Neural progenitor cell (in vitro differentiated cells): ENCODE measurements at regions not wholly inside any gene's neighbourhood (a gene's known extent, or its start where the extent isn't known, plus 50 kb on each side); places are given as distances from the start of the nearest gene placed in this dataset.

Source experiments
- DNase-seq: peaks from one replicate; pipeline ENCODE4 v3.0.0-alpha.2; 2016; ENCODE audit warnings: low spot score
- H2AFZ ChIP-seq: fragments of 200-600 bp; sonication (generic); replicated peaks from 2 replicates; pipeline ENCODE4 v1.6.1; 2016; ENCODE audit warnings: antibody characterized with exemption
- H3F3A ChIP-seq: fragments of 200-600 bp; sonication (generic); 2 replicates; pipeline ENCODE4 v1.6.1; 2016; ENCODE audit warnings: antibody characterized with exemption, low read depth
- H3K27ac ChIP-seq: fragments of 200-600 bp; sonication (generic); 2 replicates; pipeline ENCODE4 v1.5.1; 2016; ENCODE audit warnings: mild to moderate bottlenecking
- H3K27me3 ChIP-seq: fragments of 200-600 bp; sonication (generic); 2 replicates; pipeline ENCODE4 v1.6.1; 2016; ENCODE audit warnings: mild to moderate bottlenecking, moderate library complexity
- H3K36me3 ChIP-seq: fragments of 200-600 bp; sonication (generic); 2 replicates; pipeline ENCODE4 v1.5.1; 2016
- H3K4me1 ChIP-seq: fragments of 200-600 bp; sonication (generic); 2 replicates; pipeline ENCODE4 v1.6.1; 2016; ENCODE audit warnings: mixed run types
- H3K4me2 ChIP-seq: fragments of 200-600 bp; sonication (generic); 2 replicates; pipeline ENCODE4 v1.6.1; 2016
- H3K4me3 ChIP-seq: fragments of 200-600 bp; sonication (generic); 2 replicates; pipeline ENCODE4 v1.5.1; 2016
- H3K79me2 ChIP-seq: fragments of 200-600 bp; sonication (generic); 2 replicates; pipeline ENCODE4 v1.6.1; 2016; ENCODE audit warnings: low read depth
- H3K9ac ChIP-seq: fragments of 200-600 bp; sonication (generic); 2 replicates; pipeline ENCODE4 v1.6.1; 2016
- H3K9me3 ChIP-seq: fragments of 200-600 bp; sonication (generic); 2 replicates; pipeline ENCODE4 v1.5.1; 2016; ENCODE audit warnings: low read depth
- H4K20me1 ChIP-seq: fragments of 200-600 bp; sonication (generic); 2 replicates; pipeline ENCODE4 v1.6.1; 2016; ENCODE audit warnings: low read depth
- H3K27ac Mint-ChIP-seq: 3 replicates; pipeline ENCODE4 v1.8.0; 2021; ENCODE audit warnings: mixed read lengths
- H3K27me3 Mint-ChIP-seq: 2 replicates; pipeline ENCODE4 v1.8.0; 2022; ENCODE audit warnings: low read depth, mild to moderate bottlenecking, inconsistent platforms, moderate library complexity, mixed read lengths; ENCODE audit not compliant: insufficient read depth
- H3K36me3 Mint-ChIP-seq: 3 replicates; pipeline ENCODE4 v1.8.0; 2021; ENCODE audit warnings: mixed read lengths
- H3K4me1 Mint-ChIP-seq: 3 replicates; pipeline ENCODE4 v1.8.0; 2021; ENCODE audit warnings: mixed read lengths
- H3K4me3 Mint-ChIP-seq: 3 replicates; pipeline ENCODE4 v1.8.0; 2021; ENCODE audit warnings: mild to moderate bottlenecking, moderate library complexity, mixed read lengths
- H3K9me3 Mint-ChIP-seq: 3 replicates; pipeline ENCODE4 v1.8.0; 2020; ENCODE audit warnings: mixed read lengths
- CTCF ChIP-seq: fragments of 200-600 bp; sonication (generic); IDR thresholded peaks from 2 replicates; pipeline ENCODE4 v1.5.1; 2017; ENCODE audit warnings: antibody characterized with exemption, mild to moderate bottlenecking
- EZH2 ChIP-seq: fragments of 200-600 bp; sonication (generic); IDR thresholded peaks from 2 replicates; pipeline ENCODE4 v1.6.1; 2017; ENCODE audit warnings: antibody characterized with exemption, mild to moderate bottlenecking, moderate library complexity
- EZH2phosphoT487 ChIP-seq: fragments of 200-600 bp; sonication (generic); IDR thresholded peaks from 2 replicates; pipeline ENCODE4 v1.6.1; 2017; ENCODE audit warnings: antibody characterized with exemption

- H3K27ac ChIP-seq: no peak overlapping the region
- H3K4me3 Mint-ChIP-seq: no peak overlapping the region
- peak; percentile 33 for DNase-seq
- no peak overlapping the region for H3K27ac Mint-ChIP-seq
- H3K27me3 Mint-ChIP-seq: peaks cover 3% of the 10 kb centered on the region
- H2AFZ ChIP-seq: no peak overlapping the region
- H3K36me3 Mint-ChIP-seq: no peaks in the 10 kb centered on the region
- H3K4me3 ChIP-seq: no peak overlapping the region
- no peaks in the 10 kb centered on the region for H3K27me3 ChIP-seq
- H3K4me1 Mint-ChIP-seq: peaks cover 44% of the 10 kb centered on the region
- H3F3A ChIP-seq: no peaks in the 10 kb centered on the region
- H3K36me3 ChIP-seq: no peaks in the 10 kb centered on the region
- no peaks in the 10 kb centered on the region for H3K79me2 ChIP-seq
- H3K4me2 ChIP-seq: no peak overlapping the region
- H3K9me3 ChIP-seq: no peaks in the 10 kb centered on the region
- H4K20me1 ChIP-seq: no peaks in the 10 kb centered on the region
- TF ChIP-seq CTCF (peak; percentile 60), EZH2 (no peak)
- no peak overlapping the region for H3K9ac ChIP-seq
- no peaks in the 10 kb centered on the region for H3K9me3 Mint-ChIP-seq
- H3K4me1 ChIP-seq: peaks cover 24% of the 10 kb centered on the region
Measured at GRCh38 chr11:127470306-127470884, 469.8 kb upstream of the KIRREL3 start.

- DNase-seq: no peak
- Mint-ChIP-seq H3K36me3 (no peaks in the 10 kb centered on the region), H3K9me3 (no peaks in the 10 kb centered on the region), H3K27me3 (peaks cover 2% of the 10 kb centered on the region), H3K4me1 (peaks cover 45% of the 10 kb centered on the region), H3K27ac (no peak overlapping the region), H3K4me3 (no peak overlapping the region)
- no peak overlapping the region for H3K9ac ChIP-seq
- H3F3A ChIP-seq: peaks cover 20% of the 10 kb centered on the region
- no peak overlapping the region for H3K4me2 ChIP-seq
- H3K9me3 ChIP-seq: no peaks in the 10 kb centered on the region
- no peaks in the 10 kb centered on the region for H3K79me2 ChIP-seq
- no peak overlapping the region for H3K4me3 ChIP-seq
- TF ChIP-seq EZH2 (no peak), CTCF (no peak), EZH2phosphoT487 (no peak)
- peaks cover 13% of the 10 kb centered on the region for H4K20me1 ChIP-seq
- H3K27me3 ChIP-seq: no peaks in the 10 kb centered on the region
- no peak overlapping the region for H2AFZ ChIP-seq
- peaks cover 25% of the 10 kb centered on the region for H3K4me1 ChIP-seq
- no peak overlapping the region for H3K27ac ChIP-seq
- no peaks in the 10 kb centered on the region for H3K36me3 ChIP-seq
Measured at GRCh38 chr11:127464325-127464724, 463.8 kb upstream of the KIRREL3 start.

- Histone ChIP-seq H3K4me2 (peak overlapping the region; percentile 63), H2AFZ (no peak overlapping the region), H3K9me3 (no peaks in the 10 kb centered on the region), H3K79me2 (no peaks in the 10 kb centered on the region), H3K27ac (no peak overlapping the region), H3F3A (peaks cover 20% of the 10 kb centered on the region), H3K4me1 (peaks cover 39% of the 10 kb centered on the region), H3K4me3 (peak overlapping the region; percentile 19), H4K20me1 (peaks cover 13% of the 10 kb centered on the region), H3K9ac (no peak overlapping the region), H3K36me3 (no peaks in the 10 kb centered on the region), H3K27me3 (no peaks in the 10 kb centered on the region)
- Mint-ChIP-seq H3K27me3 (peaks cover 2% of the 10 kb centered on the region), H3K4me1 (peaks cover 55% of the 10 kb centered on the region), H3K4me3 (no peak overlapping the region), H3K27ac (no peak overlapping the region), H3K9me3 (no peaks in the 10 kb centered on the region), H3K36me3 (no peaks in the 10 kb centered on the region)
- TF ChIP-seq EZH2phosphoT487 (peak; percentile 72), CTCF (no peak), EZH2 (no peak)
- peak; percentile 72 for DNase-seq
Measured at GRCh38 chr11:127462065-127462344, 461.4 kb upstream of the KIRREL3 start.
